AG09309 (cell line): ENCODE measurements at regions not wholly inside any gene's neighbourhood (a gene's known extent, or its start where the extent isn't known, plus 50 kb on each side); places are given as distances from the start of the nearest gene placed in this dataset.

ENCODE experiments used
- DNase-seq: peaks from one replicate; pipeline ENCODE4 v3.0.0-alpha.2; 2010; ENCODE audit warnings: low read depth
- H3K4me3 ChIP-seq: 2 replicates; pipeline ENCODE4 v1.5.1; 2011; ENCODE audit warnings: mild to moderate bottlenecking, low read depth, low read length, moderate library complexity; ENCODE audit not compliant: control insufficient read depth
- CTCF ChIP-seq: IDR thresholded peaks from 2 replicates; pipeline ENCODE4 v1.5.1; 2011; ENCODE audit warnings: mild to moderate bottlenecking, low read depth, low read length, inconsistent platforms; ENCODE audit not compliant: insufficient read depth, control insufficient read depth; ENCODE audit errors: missing control alignments

- no peak for DNase-seq
- TF ChIP-seq CTCF = no peak
- no peak overlapping the region for H3K4me3 ChIP-seq
Measured at GRCh38 chr10:81146436-81146835, 608.7 kb downstream of the SH2D4B start.

GRCh38 chr10:81152656-81153055 lies 615.0 kb downstream of the SH2D4B start:
- H3K4me3 ChIP-seq = no peak overlapping the region
- DNase-seq = no peak
- TF ChIP-seq CTCF = no peak

GRCh38 chr10:81157681-81158080 lies 620.0 kb downstream of the SH2D4B start:
- no peak for TF ChIP-seq CTCF
- H3K4me3 ChIP-seq = no peak overlapping the region
- no peak for DNase-seq

- TF ChIP-seq CTCF = no peak
- DNase-seq = no peak
- no peak overlapping the region for H3K4me3 ChIP-seq
Measured at GRCh38 chr10:81177651-81178244, 640.0 kb downstream of the SH2D4B start.

GRCh38 chr10:81179324-81179723 lies 641.6 kb downstream of the SH2D4B start:
- no peak overlapping the region for H3K4me3 ChIP-seq
- TF ChIP-seq CTCF = no peak
- no peak for DNase-seq

GRCh38 chr10:81179805-81180452 lies 642.2 kb downstream of the SH2D4B start:
- no peak overlapping the region for H3K4me3 ChIP-seq
- no peak for DNase-seq
- peak; percentile 2 for TF ChIP-seq CTCF

- TF ChIP-seq CTCF = no peak
- DNase-seq = no peak
- no peak overlapping the region for H3K4me3 ChIP-seq
Measured at GRCh38 chr10:81182296-81182695, 644.6 kb downstream of the SH2D4B start.
